ENCODE measurements at regions not wholly inside any gene's neighbourhood (a gene's known extent, or its start where the extent isn't known, plus 50 kb on each side); places are given as distances from the start of the nearest gene placed in this dataset.
"Not testable (repeated sequence)": the region's sequence is repeated elsewhere in the genome, so short reads cannot be mapped to it uniquely, and the experiment has no call there.

- H3K27me3 ChIP-seq (ENCODE audit: control insufficient read depth in 1 of 2, insufficient read depth in 2 of 2, low read length in 2 of 2); BruUV-seq (replicated peaks); FAIRE-seq; H4K20me1 ChIP-seq (ENCODE audit: insufficient read depth, low read length); H3K4me3 ChIP-seq (replicated peaks in 1 of 3; ENCODE audit: insufficient read depth in 1 of 3, low read depth in 2 of 3, low read length in 3 of 3); in situ Hi-C loops (cut with HindIII; ENCODE audit: extremely low pct_ligation_motif_present, low pct_unique_long_range_greater_than_20kb); H3K9me3 ChIP-seq (ENCODE audit: low read length); H3K9ac ChIP-seq (ENCODE audit: insufficient read depth, low read depth, low read length); CTCF ChIA-PET (ENCODE audit: low intra/inter-chr PET ratio, low total read pairs); H3K4me1 ChIP-seq (ENCODE audit: insufficient read depth, low read length); intact Hi-C loops (cut with micrococcal nuclease; ENCODE audit: unreplicated experiment); H3K27ac ChIP-seq (ENCODE audit: extremely low read length, insufficient read depth, low read length); H3K36me3 ChIP-seq (replicated peaks in 1 of 2; ENCODE audit: control insufficient read depth in 1 of 2, insufficient read depth in 2 of 2, low read length in 2 of 2); ATAC-seq; DNase-seq (ENCODE audit: low spot score); H3K4me2 ChIP-seq (ENCODE audit: low read depth, low read length); H3K79me2 ChIP-seq (ENCODE audit: insufficient read depth, low read length); H2AFZ ChIP-seq (ENCODE audit: low read length); POLR2A ChIA-PET: not testable (repeated sequence)
- WGBS (ENCODE audit: low lambda C conversion rate), result 0% methylated on average over 1 of the region's 2 CpGs
These were observed 53.3 kb upstream of the XIST start for GRCh38 chrX:73905749-73906374.

- in situ Hi-C loops (cut with HindIII; ENCODE audit: extremely low pct_ligation_motif_present, low pct_unique_long_range_greater_than_20kb), result no loop called here
- ChIA-PET POLR2A (no interaction called here), CTCF (ENCODE audit: low intra/inter-chr PET ratio, low total read pairs) (no interaction called here)
- FAIRE-seq, result no peak
- intact Hi-C loops (cut with micrococcal nuclease; ENCODE audit: unreplicated experiment), result no loop called here
- no peak overlapping the region for H3K27ac ChIP-seq (ENCODE audit: extremely low read length, insufficient read depth, low read length)
- no peak overlapping the region for H2AFZ ChIP-seq (ENCODE audit: low read length)
- H3K4me1 ChIP-seq (ENCODE audit: insufficient read depth, low read length), result no peaks in the 10 kb centered on the region
- no peaks in the 10 kb centered on the region for H3K79me2 ChIP-seq (ENCODE audit: insufficient read depth, low read length)
- H3K4me3 ChIP-seq (replicated peaks in 1 of 3; ENCODE audit: insufficient read depth in 1 of 3, low read depth in 2 of 3, low read length in 3 of 3), result no peak overlapping the region
- TF ChIP-seq PHB2 (IDR thresholded peaks at IDR 0.05; ENCODE audit: partially characterized antibody) (no peak), KLF11 (CRISPR knock-in tag; IDR thresholded peaks at IDR 0.05) (no peak), LBX2 (CRISPR knock-in tag; IDR thresholded peaks at IDR 0.05; ENCODE audit: borderline replicate concordance) (no peak), REST (IDR thresholded peaks at IDR 0.05; ENCODE audit: borderline replicate concordance in 1 of 2, low read depth in 1 of 2, low read length in 2 of 2) (no peak), SAP130 (CRISPR knock-in tag; IDR thresholded peaks at IDR 0.05; ENCODE audit: low read depth) (no peak), ZBTB8A (CRISPR knock-in tag; IDR thresholded peaks at IDR 0.05; ENCODE audit: borderline replicate concordance, low read depth) (no peak), HNRNPH1 (optimal IDR thresholded peaks at IDR 0.05; ENCODE audit: low read depth, low read length) (no peak)
- no peaks in the 10 kb centered on the region for H3K36me3 ChIP-seq (replicated peaks in 1 of 2; ENCODE audit: control insufficient read depth in 1 of 2, insufficient read depth in 2 of 2, low read length in 2 of 2)
- no peak for DNase-seq (ENCODE audit: low spot score)
- no peaks in the 10 kb centered on the region for H3K27me3 ChIP-seq (ENCODE audit: control insufficient read depth in 1 of 2, insufficient read depth in 2 of 2, low read length in 2 of 2)
- no peak for ATAC-seq
- no peaks in the 10 kb centered on the region for H4K20me1 ChIP-seq (ENCODE audit: insufficient read depth, low read length)
- H3K9me3 ChIP-seq (ENCODE audit: low read length), result no peaks in the 10 kb centered on the region
- no peak overlapping the region for H3K4me2 ChIP-seq (ENCODE audit: low read depth, low read length)
- no TSS peak for BruUV-seq (replicated peaks)
- 20% methylated on average over 1 of the region's 3 CpGs for WGBS (ENCODE audit: low lambda C conversion rate)
- no peak overlapping the region for H3K9ac ChIP-seq (ENCODE audit: insufficient read depth, low read depth, low read length)
These were observed 51.4 kb upstream of the XIST start for GRCh38 chrX:73903941-73904340.
